Upper lobe of left lung (tissue), 6 donors: ENCODE measurements at regions not wholly inside any gene's neighbourhood (a gene's known extent, or its start where the extent isn't known, plus 50 kb on each side); places are given as distances from the start of the nearest gene placed in this dataset.
"Not testable (repeated sequence)": the region's sequence is repeated elsewhere in the genome, so short reads cannot be mapped to it uniquely, and the experiment has no call there.

Experiments
- ATAC-seq, 2 donors: fragments of 200-7000 bp; cut with Tn5 transposase; one replicate each; pipeline ENCODE4 v1.9.1; 2022; ENCODE audit warnings: mild to moderate bottlenecking in 2 of 2, moderate library complexity in 2 of 2; ENCODE audit not compliant: low FRiP score in 2 of 2
- DNase-seq, 2 donors: peaks; one replicate each; pipeline ENCODE4 v3.0.0-alpha.2; 2019 to 2020
- H3K27ac ChIP-seq, 4 donors: fragments of 200-600 bp; sonication (generic); one replicate each; pipeline ENCODE4 v1.5.1; 2016 to 2019
- H3K27me3 ChIP-seq, 4 donors: fragments of 200-600 bp; sonication (generic); one replicate each; pipeline ENCODE4 v1.5.1; 2017 to 2019
- H3K36me3 ChIP-seq, 4 donors: fragments of 200-600 bp; sonication (generic); one replicate each; pipeline ENCODE4 v1.5.1; 2016 to 2019
- H3K4me1 ChIP-seq, 4 donors: fragments of 200-600 bp; sonication (generic); one replicate each; pipeline ENCODE4 v1.5.1; 2018 to 2019
- H3K4me3 ChIP-seq, 4 donors: fragments of 200-600 bp; sonication (generic); one replicate each; pipeline ENCODE4 v1.5.1; 2017 to 2019; ENCODE audit warnings: mild to moderate bottlenecking in 2 of 4, moderate library complexity in 1 of 4
- H3K9me3 ChIP-seq, 4 donors: fragments of 200-600 bp; sonication (generic); one replicate each; pipeline ENCODE4 v1.5.1; 2018 to 2019
- EP300 ChIP-seq, 4 donors: sonication (generic); formaldehyde crosslinking; IDR thresholded peaks; one replicate each; pipeline ENCODE4 v1.5.1; 2017; ENCODE audit warnings: antibody characterized with exemption in 4 of 4, control low read depth in 2 of 4
- POLR2A ChIP-seq, 4 donors: fragments of 450-650 bp; IDR thresholded peaks; one replicate each; pipeline ENCODE4 v1.5.1; 2016 to 2017; ENCODE audit warnings: antibody characterized with exemption in 4 of 4, mild to moderate bottlenecking in 2 of 4
- POLR2AphosphoS5 ChIP-seq, 2 donors: sonication (generic); formaldehyde crosslinking; IDR thresholded peaks; one replicate each; pipeline ENCODE4 v1.5.1; 2017; ENCODE audit warnings: antibody characterized with exemption in 2 of 2
- WGBS, 2 donors: methylation state at CpG; one replicate each; pipeline ENCODE4 v1.1.5; 2017 to 2018; 5-methylcytosine and 5-hydroxymethylcytosine counted together
- TF ChIP-seq, protein P1 (sequence below), 6 experiments: fragments of 450-650 bp in 4 of 6; fragments of 200-600 bp in 2 of 6; sonication (generic) in 2 of 6; IDR thresholded peaks; one replicate each; pipeline ENCODE4 v1.5.1; 2016 to 2019; ENCODE audit warnings: antibody characterized with exemption in 6 of 6
- donor health status: DM: no; HTN: no; CAD: no; lungs with moderate emphysema.
- donor health status: DM: no; HTN: yes; CAD: no; lungs with severe emphysema.

DNA sequence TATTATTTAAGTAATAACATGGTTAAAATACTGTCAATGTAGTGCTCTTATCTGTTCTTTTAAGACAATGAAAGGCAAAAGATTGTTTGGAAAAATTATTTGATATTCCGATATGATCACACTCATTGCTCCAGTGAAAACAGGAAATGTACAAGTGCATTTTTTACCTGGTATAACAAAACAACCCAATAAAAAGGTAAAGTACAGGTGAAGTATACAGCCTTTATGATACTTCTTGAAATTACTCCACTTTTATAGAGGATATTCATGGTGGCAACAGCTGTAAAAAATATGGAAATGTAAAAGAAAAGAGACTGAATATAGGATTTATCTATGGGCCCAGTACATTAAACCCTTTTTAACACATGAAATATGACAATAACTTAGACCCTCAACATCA, 298.6 kb upstream of the HNRNPA3 start:
- Histone ChIP-seq H3K9me3 (no peaks in the 10 kb centered on the region), H3K4me3 (no peak overlapping the region), H3K27ac (no peak overlapping the region), H3K36me3 (no peaks in the 10 kb centered on the region), H3K27me3 (no peaks in the 10 kb centered on the region), H3K4me1 (no peaks in the 10 kb centered on the region)
- TF ChIP-seq EP300 (IDR thresholded peaks at IDR 0.05) (no peak), POLR2AphosphoS5 (IDR thresholded peaks at IDR 0.05) (no peak), POLR2A (IDR thresholded peaks at IDR 0.05) (no peak)
- TF ChIP-seq, protein P1, sequence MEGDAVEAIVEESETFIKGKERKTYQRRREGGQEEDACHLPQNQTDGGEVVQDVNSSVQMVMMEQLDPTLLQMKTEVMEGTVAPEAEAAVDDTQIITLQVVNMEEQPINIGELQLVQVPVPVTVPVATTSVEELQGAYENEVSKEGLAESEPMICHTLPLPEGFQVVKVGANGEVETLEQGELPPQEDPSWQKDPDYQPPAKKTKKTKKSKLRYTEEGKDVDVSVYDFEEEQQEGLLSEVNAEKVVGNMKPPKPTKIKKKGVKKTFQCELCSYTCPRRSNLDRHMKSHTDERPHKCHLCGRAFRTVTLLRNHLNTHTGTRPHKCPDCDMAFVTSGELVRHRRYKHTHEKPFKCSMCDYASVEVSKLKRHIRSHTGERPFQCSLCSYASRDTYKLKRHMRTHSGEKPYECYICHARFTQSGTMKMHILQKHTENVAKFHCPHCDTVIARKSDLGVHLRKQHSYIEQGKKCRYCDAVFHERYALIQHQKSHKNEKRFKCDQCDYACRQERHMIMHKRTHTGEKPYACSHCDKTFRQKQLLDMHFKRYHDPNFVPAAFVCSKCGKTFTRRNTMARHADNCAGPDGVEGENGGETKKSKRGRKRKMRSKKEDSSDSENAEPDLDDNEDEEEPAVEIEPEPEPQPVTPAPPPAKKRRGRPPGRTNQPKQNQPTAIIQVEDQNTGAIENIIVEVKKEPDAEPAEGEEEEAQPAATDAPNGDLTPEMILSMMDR (IDR thresholded peaks at IDR 0.05) = no peak
- 88 to 91% methylated on average over 1 of the region's 1 CpG for WGBS, 2 donors
- ATAC-seq (no peak), DNase-seq (no peak)

DNA sequence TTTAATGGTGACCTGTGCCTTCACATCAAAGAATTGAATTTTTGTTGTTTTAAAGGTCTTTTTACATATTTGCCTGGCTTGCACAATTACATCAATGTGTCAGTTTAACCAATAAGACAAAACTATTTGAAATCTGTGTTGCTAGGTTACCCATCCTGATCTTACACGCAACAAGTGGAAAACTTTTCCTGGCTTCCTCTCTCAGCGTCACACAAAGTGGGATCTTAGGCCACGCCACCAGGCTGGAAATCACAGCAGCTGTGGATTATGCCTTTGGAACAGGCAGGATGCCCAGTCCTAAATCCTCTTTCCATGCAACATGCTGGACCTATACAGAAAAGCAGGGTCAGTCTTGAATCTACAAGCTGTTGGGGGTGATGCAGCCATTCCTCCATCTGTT, 298.2 kb upstream of the HNRNPA3 start:
- H3K36me3 ChIP-seq = no peaks in the 10 kb centered on the region
- TF ChIP-seq POLR2AphosphoS5 (IDR thresholded peaks at IDR 0.05) = no peak
- TF ChIP-seq EP300 (IDR thresholded peaks at IDR 0.05) = no peak
- no peak for TF ChIP-seq POLR2A (IDR thresholded peaks at IDR 0.05)
- TF ChIP-seq, protein P1 (IDR thresholded peaks at IDR 0.05) = no peak
- no peak for ATAC-seq
- H3K9me3 ChIP-seq = no peaks in the 10 kb centered on the region
- no peak overlapping the region for H3K4me3 ChIP-seq
- 92 to 100% methylated on average over 3 of the region's 3 CpGs for WGBS, 2 donors
- H3K27me3 ChIP-seq = no peaks in the 10 kb centered on the region
- DNase-seq = no peak
- H3K4me1 ChIP-seq = no peaks in the 10 kb centered on the region
- no peak overlapping the region for H3K27ac ChIP-seq

GRCh38 chr2:176922545-176922944, 290.0 kb upstream of the HNRNPA3 start:
- not testable (repeated sequence) for H3K36me3 ChIP-seq, H3K4me1 ChIP-seq, H3K4me3 ChIP-seq, H3K27ac ChIP-seq, H3K9me3 ChIP-seq, DNase-seq, ATAC-seq, H3K27me3 ChIP-seq
- 92 to 97% methylated on average over 3 of the region's 3 CpGs for WGBS, 2 donors

DNA sequence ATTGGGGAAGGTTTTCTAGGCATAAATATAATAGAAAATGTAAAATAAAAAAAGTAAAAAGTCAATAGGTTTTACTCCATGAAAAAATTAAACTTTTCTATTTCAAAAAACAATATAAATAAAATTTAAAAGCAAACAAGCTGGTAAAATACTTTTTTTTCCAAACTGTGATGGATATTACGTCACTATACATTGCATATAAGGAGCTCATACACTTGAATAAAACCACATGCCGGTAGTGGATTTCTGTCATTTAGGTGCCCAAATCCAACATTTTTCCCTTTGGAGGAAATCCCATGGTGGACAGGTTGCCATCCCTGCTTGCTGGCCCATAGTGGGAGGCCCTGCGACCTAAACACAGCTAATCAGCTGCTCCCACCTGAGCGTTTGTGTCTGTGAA, 289.4 kb upstream of the HNRNPA3 start:
- H3K36me3 ChIP-seq = no peaks in the 10 kb centered on the region
- 84 to 94% methylated on average over 4 of the region's 4 CpGs for WGBS, 2 donors
- no peak overlapping the region for H3K27ac ChIP-seq
- TF ChIP-seq, protein P1 (IDR thresholded peaks at IDR 0.05) = no peak
- TF ChIP-seq POLR2AphosphoS5 (IDR thresholded peaks at IDR 0.05) (no peak), POLR2A (IDR thresholded peaks at IDR 0.05) (no peak), EP300 (IDR thresholded peaks at IDR 0.05) (no peak)
- no peak overlapping the region for H3K4me3 ChIP-seq
- no peak for ATAC-seq
- H3K4me1 ChIP-seq = no peaks in the 10 kb centered on the region
- H3K27me3 ChIP-seq = no peaks in the 10 kb centered on the region
- DNase-seq = no peak
- no peaks in the 10 kb centered on the region for H3K9me3 ChIP-seq

GRCh38 chr2:176924909-176925534, 287.6 kb upstream of the HNRNPA3 start:
- no peaks in the 10 kb centered on the region for H3K27me3 ChIP-seq
- H3K36me3 ChIP-seq = no peaks in the 10 kb centered on the region
- ATAC-seq (no peak), DNase-seq (peak in 1 of 2 donors; percentile 15)
- no peaks in the 10 kb centered on the region for H3K4me1 ChIP-seq
- WGBS, 2 donors = 76 to 83% methylated on average over 7 of the region's 7 CpGs
- H3K4me3 ChIP-seq = no peak overlapping the region
- H3K9me3 ChIP-seq = no peaks in the 10 kb centered on the region
- no peak for TF ChIP-seq POLR2AphosphoS5 (IDR thresholded peaks at IDR 0.05)
- TF ChIP-seq EP300 (IDR thresholded peaks at IDR 0.05) = no peak
- TF ChIP-seq, protein P1 (IDR thresholded peaks at IDR 0.05) = no peak
- TF ChIP-seq POLR2A (IDR thresholded peaks at IDR 0.05) = no peak
- H3K27ac ChIP-seq = no peak overlapping the region
